Hepatocyte (in vitro differentiated cells): ENCODE measurements at regions not wholly inside any gene's neighbourhood (a gene's known extent, or its start where the extent isn't known, plus 50 kb on each side); places are given as distances from the start of the nearest gene placed in this dataset.
"Not testable (repeated sequence)": the region's sequence is repeated elsewhere in the genome, so short reads cannot be mapped to it uniquely, and the experiment has no call there.

ENCODE experiments used
- EZH2 ChIP-seq: fragments of 200-600 bp; sonication (generic); IDR thresholded peaks from 2 replicates; pipeline ENCODE4 v1.6.1; 2016; ENCODE audit warnings: antibody characterized with exemption, mild to moderate bottlenecking, borderline replicate concordance
- TF ChIP-seq, protein P1 (sequence below): fragments of 200-600 bp; sonication (generic); IDR thresholded peaks from 2 replicates; pipeline ENCODE4 v1.5.1; 2016; ENCODE audit warnings: antibody characterized with exemption, mild to moderate bottlenecking; ENCODE audit not compliant: poor library complexity

GRCh38 chr5:91448079-91448478 is 65.0 kb upstream of the ARRDC3 start:
- TF ChIP-seq EZH2 = not testable (repeated sequence)
- TF ChIP-seq, protein P1, sequence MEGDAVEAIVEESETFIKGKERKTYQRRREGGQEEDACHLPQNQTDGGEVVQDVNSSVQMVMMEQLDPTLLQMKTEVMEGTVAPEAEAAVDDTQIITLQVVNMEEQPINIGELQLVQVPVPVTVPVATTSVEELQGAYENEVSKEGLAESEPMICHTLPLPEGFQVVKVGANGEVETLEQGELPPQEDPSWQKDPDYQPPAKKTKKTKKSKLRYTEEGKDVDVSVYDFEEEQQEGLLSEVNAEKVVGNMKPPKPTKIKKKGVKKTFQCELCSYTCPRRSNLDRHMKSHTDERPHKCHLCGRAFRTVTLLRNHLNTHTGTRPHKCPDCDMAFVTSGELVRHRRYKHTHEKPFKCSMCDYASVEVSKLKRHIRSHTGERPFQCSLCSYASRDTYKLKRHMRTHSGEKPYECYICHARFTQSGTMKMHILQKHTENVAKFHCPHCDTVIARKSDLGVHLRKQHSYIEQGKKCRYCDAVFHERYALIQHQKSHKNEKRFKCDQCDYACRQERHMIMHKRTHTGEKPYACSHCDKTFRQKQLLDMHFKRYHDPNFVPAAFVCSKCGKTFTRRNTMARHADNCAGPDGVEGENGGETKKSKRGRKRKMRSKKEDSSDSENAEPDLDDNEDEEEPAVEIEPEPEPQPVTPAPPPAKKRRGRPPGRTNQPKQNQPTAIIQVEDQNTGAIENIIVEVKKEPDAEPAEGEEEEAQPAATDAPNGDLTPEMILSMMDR = not testable (repeated sequence)
